Upper lobe of left lung (tissue), 4 donors: ENCODE measurements at regions not wholly inside any gene's neighbourhood (a gene's known extent, or its start where the extent isn't known, plus 50 kb on each side); places are given as distances from the start of the nearest gene placed in this dataset.

Experiments used
- EP300 ChIP-seq, 4 donors: sonication (generic); formaldehyde crosslinking; IDR thresholded peaks; one replicate each; pipeline ENCODE4 v1.5.1; 2017; ENCODE audit warnings: antibody characterized with exemption in 4 of 4, control low read depth in 2 of 4
- POLR2AphosphoS5 ChIP-seq, 2 donors: sonication (generic); formaldehyde crosslinking; IDR thresholded peaks; one replicate each; pipeline ENCODE4 v1.5.1; 2017; ENCODE audit warnings: antibody characterized with exemption in 2 of 2
- TF ChIP-seq, protein P1 (sequence below), 6 experiments: fragments of 450-650 bp in 4 of 6; fragments of 200-600 bp in 2 of 6; sonication (generic) in 2 of 6; IDR thresholded peaks; one replicate each; pipeline ENCODE4 v1.5.1; 2016 to 2019; ENCODE audit warnings: antibody characterized with exemption in 6 of 6

DNA sequence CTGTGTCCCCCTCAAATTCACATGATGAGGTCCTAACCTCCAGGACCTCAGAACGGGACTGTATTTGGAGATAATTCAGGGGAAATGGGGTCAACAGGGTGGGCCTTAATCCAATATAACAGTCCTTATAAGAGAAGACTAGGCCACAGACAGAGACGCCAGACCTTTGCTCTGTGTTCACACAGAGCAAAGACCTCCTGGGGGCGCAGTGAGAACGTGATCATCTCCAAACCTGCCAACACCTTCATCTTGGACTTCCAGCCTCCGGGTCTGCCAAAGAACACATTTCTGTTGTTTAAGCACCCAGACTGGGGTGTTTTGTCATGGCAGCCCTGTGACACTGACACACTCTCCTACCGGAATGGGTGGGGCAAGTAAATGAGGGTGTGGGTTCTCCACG, 250.2 kb downstream of the MN1 start:
- TF ChIP-seq, protein P1, sequence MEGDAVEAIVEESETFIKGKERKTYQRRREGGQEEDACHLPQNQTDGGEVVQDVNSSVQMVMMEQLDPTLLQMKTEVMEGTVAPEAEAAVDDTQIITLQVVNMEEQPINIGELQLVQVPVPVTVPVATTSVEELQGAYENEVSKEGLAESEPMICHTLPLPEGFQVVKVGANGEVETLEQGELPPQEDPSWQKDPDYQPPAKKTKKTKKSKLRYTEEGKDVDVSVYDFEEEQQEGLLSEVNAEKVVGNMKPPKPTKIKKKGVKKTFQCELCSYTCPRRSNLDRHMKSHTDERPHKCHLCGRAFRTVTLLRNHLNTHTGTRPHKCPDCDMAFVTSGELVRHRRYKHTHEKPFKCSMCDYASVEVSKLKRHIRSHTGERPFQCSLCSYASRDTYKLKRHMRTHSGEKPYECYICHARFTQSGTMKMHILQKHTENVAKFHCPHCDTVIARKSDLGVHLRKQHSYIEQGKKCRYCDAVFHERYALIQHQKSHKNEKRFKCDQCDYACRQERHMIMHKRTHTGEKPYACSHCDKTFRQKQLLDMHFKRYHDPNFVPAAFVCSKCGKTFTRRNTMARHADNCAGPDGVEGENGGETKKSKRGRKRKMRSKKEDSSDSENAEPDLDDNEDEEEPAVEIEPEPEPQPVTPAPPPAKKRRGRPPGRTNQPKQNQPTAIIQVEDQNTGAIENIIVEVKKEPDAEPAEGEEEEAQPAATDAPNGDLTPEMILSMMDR (IDR thresholded peaks at IDR 0.05): no peak
- no peak for TF ChIP-seq POLR2AphosphoS5 (IDR thresholded peaks at IDR 0.05)
- TF ChIP-seq EP300 (IDR thresholded peaks at IDR 0.05): no peak
